ENCODE measurements at regions not wholly inside any gene's neighbourhood (a gene's known extent, or its start where the extent isn't known, plus 50 kb on each side); places are given as distances from the start of the nearest gene placed in this dataset.

DNA sequence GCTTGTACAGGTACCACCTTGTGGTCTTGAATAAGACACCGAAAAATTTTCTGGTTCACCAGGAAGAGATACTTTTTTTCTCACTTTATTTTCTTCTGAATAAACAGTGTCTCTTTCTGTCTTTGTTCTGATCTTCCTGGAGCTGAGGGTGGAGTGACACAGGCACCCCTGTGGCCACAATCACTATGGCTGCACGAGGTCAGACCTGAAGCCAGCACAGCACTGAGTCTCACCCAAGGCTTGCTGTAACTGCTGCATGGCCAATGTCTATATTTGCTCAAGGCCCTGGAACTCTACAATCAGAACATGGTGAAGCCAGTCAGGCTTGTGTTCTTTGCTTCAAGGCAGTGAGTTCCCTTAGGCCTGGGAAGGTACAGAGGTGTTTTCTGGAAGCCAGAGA is 87.2 kb downstream of the GPR174 start:
- Mint-ChIP-seq H3K4me3 (no peak overlapping the region), H3K4me1 (no peaks in the 10 kb centered on the region), H3K9me3 (peaks cover 73% of the 10 kb centered on the region), H3K27ac (no peak overlapping the region), H3K27me3 (ENCODE audit: low read depth) (no peaks in the 10 kb centered on the region), H3K36me3 (no peaks in the 10 kb centered on the region)
- DNase-seq (ENCODE audit: low spot score in 2 of 2, unreplicated experiment in 2 of 2): no peak
- TF ChIP-seq CTCF (IDR thresholded peaks at IDR 0.05; ENCODE audit: unreplicated experiment): no peak
